SK-N-SH treated with all-trans-retinoic acid at 6 μM for 48 hours (cell line): ENCODE measurements at regions not wholly inside any gene's neighbourhood (a gene's known extent, or its start where the extent isn't known, plus 50 kb on each side); places are given as distances from the start of the nearest gene placed in this dataset.
A peak's percentile ranks its signal among the peaks of the same experiment; 100 is the strongest.

Experiments
- ATAC-seq: fragments of 200-7000 bp; cut with Tn5 transposase; 3 replicates; pipeline ENCODE4 v1.9.1; 2020; ENCODE audit warnings: mild to moderate bottlenecking, moderate library complexity
- ARNTL ChIP-seq: fragments of 450-650 bp; formaldehyde crosslinking; IDR thresholded peaks from 2 replicates; pipeline ENCODE4 v1.5.0; 2020; ENCODE audit warnings: low read depth, mild to moderate bottlenecking, moderate library complexity, borderline replicate concordance
- BACH2 ChIP-seq: fragments of 250-450 bp; sonication (Bioruptor Pico); IDR thresholded peaks from 2 replicates; pipeline ENCODE4 v1.9.0; 2021; ENCODE audit warnings: mild to moderate bottlenecking, borderline replicate concordance
- CSDC2 ChIP-seq: fragments of 250-450 bp; sonication (Bioruptor Pico); IDR thresholded peaks from 2 replicates; pipeline ENCODE4 v1.5.0; 2020; ENCODE audit warnings: mild to moderate bottlenecking, moderate library complexity
- ESRRG ChIP-seq: fragments of 250-450 bp; sonication (Bioruptor Pico); IDR thresholded peaks from 2 replicates; pipeline ENCODE4 v1.6.1; 2021; ENCODE audit warnings: mild to moderate bottlenecking
- ISL1 ChIP-seq: fragments of 250-450 bp; sonication (Bioruptor Pico); IDR thresholded peaks from 2 replicates; pipeline ENCODE4 v2.1.2; 2022; ENCODE audit warnings: mild to moderate bottlenecking, moderate library complexity
- OSR1 ChIP-seq: fragments of 250-450 bp; sonication (Bioruptor Pico); IDR thresholded peaks from 2 replicates; pipeline ENCODE4 v1.8.0; 2022; ENCODE audit warnings: moderate library complexity, mild to moderate bottlenecking, inconsistent platforms
- PPARA ChIP-seq: fragments of 250-450 bp; sonication (Bioruptor Pico); IDR thresholded peaks from 2 replicates; pipeline ENCODE4 v1.5.0; 2020; ENCODE audit warnings: mild to moderate bottlenecking, borderline replicate concordance
- RARB ChIP-seq: fragments of 250-450 bp; sonication (Bioruptor Pico); IDR thresholded peaks from 2 replicates; pipeline ENCODE4 v1.8.0; 2021; ENCODE audit warnings: mild to moderate bottlenecking, moderate library complexity
- SNAI2 ChIP-seq: fragments of 250-450 bp; sonication (Bioruptor Pico); IDR thresholded peaks from 2 replicates; pipeline ENCODE4 v1.5.0; 2020; ENCODE audit warnings: mild to moderate bottlenecking, moderate library complexity
- TCF4 ChIP-seq: fragments of 250-450 bp; sonication (Bioruptor Pico); IDR thresholded peaks from 2 replicates; pipeline ENCODE4 v1.8.0; 2021; ENCODE audit warnings: mild to moderate bottlenecking, moderate library complexity, borderline replicate concordance
- TOX ChIP-seq: fragments of 250-450 bp; sonication (Bioruptor Pico); IDR thresholded peaks from 2 replicates; pipeline ENCODE4 v1.8.0; 2021; ENCODE audit warnings: mild to moderate bottlenecking, moderate library complexity, borderline replicate concordance
- ZC3H10 ChIP-seq: fragments of 250-450 bp; sonication (Bioruptor Pico); IDR thresholded peaks from 2 replicates; pipeline ENCODE4 v1.5.1; 2021; ENCODE audit warnings: mild to moderate bottlenecking, moderate library complexity
- ZFP3 ChIP-seq: fragments of 250-450 bp; sonication (Bioruptor Pico); IDR thresholded peaks from 2 replicates; pipeline ENCODE4 v1.5.0; 2020; ENCODE audit warnings: mild to moderate bottlenecking, moderate library complexity
- ZFP30 ChIP-seq: fragments of 450-650 bp; formaldehyde crosslinking; IDR thresholded peaks from 2 replicates; pipeline ENCODE4 v1.5.0; 2022; ENCODE audit warnings: mild to moderate bottlenecking, moderate library complexity
- ZNF565 ChIP-seq: fragments of 450-650 bp; formaldehyde crosslinking; conservative IDR thresholded peaks from 2 replicates; pipeline ENCODE4 v1.5.0; 2020; ENCODE audit warnings: low read depth, mild to moderate bottlenecking, moderate library complexity
- ZNF70 ChIP-seq: fragments of 450-650 bp; formaldehyde crosslinking; IDR thresholded peaks from 2 replicates; pipeline ENCODE4 v1.5.0; 2020; ENCODE audit warnings: mild to moderate bottlenecking, moderate library complexity
- ZNF8 ChIP-seq: fragments of 450-650 bp; formaldehyde crosslinking; IDR thresholded peaks from 2 replicates; pipeline ENCODE4 v1.5.0; 2020; ENCODE audit warnings: mild to moderate bottlenecking, moderate library complexity
- TF ChIP-seq, protein P1 (sequence below): fragments of 250-450 bp; sonication (Bioruptor Pico); IDR thresholded peaks from 2 replicates; pipeline ENCODE4 v1.8.0; 2021; ENCODE audit warnings: low read depth, mild to moderate bottlenecking, moderate library complexity, borderline replicate concordance
- TF ChIP-seq, protein P2 (sequence below): fragments of 250-450 bp; sonication (Bioruptor Pico); IDR thresholded peaks from 2 replicates; pipeline ENCODE4 v1.5.0; 2020; ENCODE audit warnings: mild to moderate bottlenecking, moderate library complexity
- TF ChIP-seq, protein P3 (sequence below): fragments of 250-450 bp; sonication (Bioruptor Pico); IDR thresholded peaks from 2 replicates; pipeline ENCODE4 v1.5.1; 2021; ENCODE audit warnings: mild to moderate bottlenecking, moderate library complexity
- TF ChIP-seq, protein P4 (sequence below): fragments of 250-450 bp; sonication (Bioruptor Pico); IDR thresholded peaks from 2 replicates; pipeline ENCODE4 v1.8.0; 2020; ENCODE audit warnings: mild to moderate bottlenecking, moderate library complexity, borderline replicate concordance

DNA sequence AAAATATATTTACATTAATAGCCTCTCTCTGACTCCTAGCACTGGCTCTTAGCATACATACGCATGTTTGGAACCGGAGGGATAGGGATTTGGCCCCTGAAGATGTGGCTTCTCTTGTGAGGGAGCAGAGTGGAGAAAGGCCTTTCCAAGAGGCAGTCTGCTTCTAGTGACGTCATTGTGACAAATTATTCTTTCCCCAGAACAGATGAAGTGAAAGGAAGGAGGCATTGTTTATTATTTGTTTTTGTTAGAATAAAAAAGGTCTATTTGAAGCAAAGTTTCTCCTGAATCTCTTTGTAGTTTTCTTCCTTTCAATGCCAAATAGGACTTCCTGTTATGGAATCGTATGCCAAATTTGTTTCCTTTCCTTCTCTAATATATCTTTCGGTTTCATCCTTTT lies 361.6 kb downstream of the ICE1 start:
- no peak for ATAC-seq
- TF ChIP-seq BACH2 (CRISPR knock-in tag) (no peak), CSDC2 (CRISPR knock-in tag) (no peak), ZFP3 (CRISPR knock-in tag) (no peak), OSR1 (CRISPR knock-in tag) (no peak), ISL1 (no peak), TOX (CRISPR knock-in tag) (no peak), ESRRG (CRISPR knock-in tag) (no peak), PPARA (no peak), ZNF565 (CRISPR knock-in tag) (no peak), ZC3H10 (CRISPR knock-in tag) (no peak), ARNTL (no peak), SNAI2 (no peak)
- TF ChIP-seq, protein P1, sequence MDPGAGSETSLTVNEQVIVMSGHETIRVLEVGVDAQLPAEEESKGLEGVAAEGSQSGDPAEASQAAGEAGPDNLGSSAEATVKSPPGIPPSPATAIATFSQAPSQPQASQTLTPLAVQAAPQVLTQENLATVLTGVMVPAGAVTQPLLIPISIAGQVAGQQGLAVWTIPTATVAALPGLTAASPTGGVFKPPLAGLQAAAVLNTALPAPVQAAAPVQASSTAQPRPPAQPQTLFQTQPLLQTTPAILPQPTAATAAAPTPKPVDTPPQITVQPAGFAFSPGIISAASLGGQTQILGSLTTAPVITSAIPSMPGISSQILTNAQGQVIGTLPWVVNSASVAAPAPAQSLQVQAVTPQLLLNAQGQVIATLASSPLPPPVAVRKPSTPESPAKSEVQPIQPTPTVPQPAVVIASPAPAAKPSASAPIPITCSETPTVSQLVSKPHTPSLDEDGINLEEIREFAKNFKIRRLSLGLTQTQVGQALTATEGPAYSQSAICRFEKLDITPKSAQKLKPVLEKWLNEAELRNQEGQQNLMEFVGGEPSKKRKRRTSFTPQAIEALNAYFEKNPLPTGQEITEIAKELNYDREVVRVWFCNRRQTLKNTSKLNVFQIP (CRISPR knock-in tag) = no peak
- TF ChIP-seq, all 23 proteins: peak for 0

DNA sequence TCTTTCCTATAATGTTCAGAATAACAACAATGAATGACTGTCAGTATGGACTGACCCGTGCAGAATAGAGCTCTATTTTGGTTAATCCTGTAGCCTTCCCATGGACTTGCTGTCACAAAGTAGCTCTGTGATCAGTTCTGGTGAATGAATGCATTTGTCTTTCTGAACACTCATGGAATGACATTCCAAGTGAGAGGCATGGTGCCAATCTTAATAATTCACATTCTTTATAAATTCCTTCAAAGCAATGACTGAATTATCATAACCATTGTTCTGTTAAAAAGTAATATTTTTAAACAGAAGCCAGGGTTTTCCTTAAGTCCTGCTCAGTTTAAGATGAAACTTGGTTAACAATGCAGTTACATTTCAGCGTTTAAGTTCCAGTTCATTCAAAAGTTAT lies 360.5 kb downstream of the ICE1 start:
- TF ChIP-seq OSR1 (CRISPR knock-in tag) (no peak), PPARA (no peak), ISL1 (peak; percentile 42)
- no peak for ATAC-seq

DNA sequence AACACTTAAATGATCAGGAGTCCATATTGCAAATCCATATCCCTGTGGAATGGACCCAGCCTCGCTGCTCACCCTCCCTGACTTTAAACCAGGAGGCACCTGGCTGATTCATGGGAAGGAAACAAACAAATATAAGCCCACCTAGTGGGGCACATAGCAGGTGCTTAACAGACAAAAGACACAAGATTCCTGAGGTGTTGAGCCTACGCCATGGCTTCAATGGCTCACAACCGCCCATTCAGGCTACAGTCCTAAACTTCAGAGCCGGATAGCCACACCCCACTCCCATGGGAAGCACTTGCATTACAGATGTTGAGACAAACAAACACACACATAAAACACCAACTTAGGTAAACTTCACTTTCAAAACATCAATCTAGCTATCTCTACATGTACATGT lies 359.9 kb downstream of the ICE1 start:
- ATAC-seq = no peak
- TF ChIP-seq ZFP30 (CRISPR knock-in tag) (no peak), TCF4 (CRISPR knock-in tag) (no peak), BACH2 (CRISPR knock-in tag) (no peak), ISL1 (no peak), ZFP3 (CRISPR knock-in tag) (no peak), ZNF8 (no peak), ESRRG (CRISPR knock-in tag) (no peak), ZNF70 (CRISPR knock-in tag) (no peak), OSR1 (CRISPR knock-in tag) (no peak), RARB (CRISPR knock-in tag) (no peak), PPARA (no peak), TOX (CRISPR knock-in tag) (no peak)
- TF ChIP-seq, protein P2, sequence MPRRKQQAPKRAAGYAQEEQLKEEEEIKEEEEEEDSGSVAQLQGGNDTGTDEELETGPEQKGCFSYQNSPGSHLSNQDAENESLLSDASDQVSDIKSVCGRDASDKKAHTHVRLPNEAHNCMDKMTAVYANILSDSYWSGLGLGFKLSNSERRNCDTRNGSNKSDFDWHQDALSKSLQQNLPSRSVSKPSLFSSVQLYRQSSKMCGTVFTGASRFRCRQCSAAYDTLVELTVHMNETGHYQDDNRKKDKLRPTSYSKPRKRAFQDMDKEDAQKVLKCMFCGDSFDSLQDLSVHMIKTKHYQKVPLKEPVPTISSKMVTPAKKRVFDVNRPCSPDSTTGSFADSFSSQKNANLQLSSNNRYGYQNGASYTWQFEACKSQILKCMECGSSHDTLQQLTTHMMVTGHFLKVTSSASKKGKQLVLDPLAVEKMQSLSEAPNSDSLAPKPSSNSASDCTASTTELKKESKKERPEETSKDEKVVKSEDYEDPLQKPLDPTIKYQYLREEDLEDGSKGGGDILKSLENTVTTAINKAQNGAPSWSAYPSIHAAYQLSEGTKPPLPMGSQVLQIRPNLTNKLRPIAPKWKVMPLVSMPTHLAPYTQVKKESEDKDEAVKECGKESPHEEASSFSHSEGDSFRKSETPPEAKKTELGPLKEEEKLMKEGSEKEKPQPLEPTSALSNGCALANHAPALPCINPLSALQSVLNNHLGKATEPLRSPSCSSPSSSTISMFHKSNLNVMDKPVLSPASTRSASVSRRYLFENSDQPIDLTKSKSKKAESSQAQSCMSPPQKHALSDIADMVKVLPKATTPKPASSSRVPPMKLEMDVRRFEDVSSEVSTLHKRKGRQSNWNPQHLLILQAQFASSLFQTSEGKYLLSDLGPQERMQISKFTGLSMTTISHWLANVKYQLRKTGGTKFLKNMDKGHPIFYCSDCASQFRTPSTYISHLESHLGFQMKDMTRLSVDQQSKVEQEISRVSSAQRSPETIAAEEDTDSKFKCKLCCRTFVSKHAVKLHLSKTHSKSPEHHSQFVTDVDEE (CRISPR knock-in tag) = no peak
- TF ChIP-seq, protein P3, sequence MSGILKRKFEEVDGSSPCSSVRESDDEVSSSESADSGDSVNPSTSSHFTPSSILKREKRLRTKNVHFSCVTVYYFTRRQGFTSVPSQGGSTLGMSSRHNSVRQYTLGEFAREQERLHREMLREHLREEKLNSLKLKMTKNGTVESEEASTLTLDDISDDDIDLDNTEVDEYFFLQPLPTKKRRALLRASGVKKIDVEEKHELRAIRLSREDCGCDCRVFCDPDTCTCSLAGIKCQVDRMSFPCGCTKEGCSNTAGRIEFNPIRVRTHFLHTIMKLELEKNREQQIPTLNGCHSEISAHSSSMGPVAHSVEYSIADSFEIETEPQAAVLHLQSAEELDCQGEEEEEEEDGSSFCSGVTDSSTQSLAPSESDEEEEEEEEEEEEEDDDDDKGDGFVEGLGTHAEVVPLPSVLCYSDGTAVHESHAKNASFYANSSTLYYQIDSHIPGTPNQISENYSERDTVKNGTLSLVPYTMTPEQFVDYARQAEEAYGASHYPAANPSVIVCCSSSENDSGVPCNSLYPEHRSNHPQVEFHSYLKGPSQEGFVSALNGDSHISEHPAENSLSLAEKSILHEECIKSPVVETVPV (CRISPR knock-in tag) = no peak
- TF ChIP-seq, protein P4, sequence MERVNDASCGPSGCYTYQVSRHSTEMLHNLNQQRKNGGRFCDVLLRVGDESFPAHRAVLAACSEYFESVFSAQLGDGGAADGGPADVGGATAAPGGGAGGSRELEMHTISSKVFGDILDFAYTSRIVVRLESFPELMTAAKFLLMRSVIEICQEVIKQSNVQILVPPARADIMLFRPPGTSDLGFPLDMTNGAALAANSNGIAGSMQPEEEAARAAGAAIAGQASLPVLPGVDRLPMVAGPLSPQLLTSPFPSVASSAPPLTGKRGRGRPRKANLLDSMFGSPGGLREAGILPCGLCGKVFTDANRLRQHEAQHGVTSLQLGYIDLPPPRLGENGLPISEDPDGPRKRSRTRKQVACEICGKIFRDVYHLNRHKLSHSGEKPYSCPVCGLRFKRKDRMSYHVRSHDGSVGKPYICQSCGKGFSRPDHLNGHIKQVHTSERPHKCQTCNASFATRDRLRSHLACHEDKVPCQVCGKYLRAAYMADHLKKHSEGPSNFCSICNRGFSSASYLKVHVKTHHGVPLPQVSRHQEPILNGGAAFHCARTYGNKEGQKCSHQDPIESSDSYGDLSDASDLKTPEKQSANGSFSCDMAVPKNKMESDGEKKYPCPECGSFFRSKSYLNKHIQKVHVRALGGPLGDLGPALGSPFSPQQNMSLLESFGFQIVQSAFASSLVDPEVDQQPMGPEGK (CRISPR knock-in tag) = no peak
- TF ChIP-seq, protein P1 (CRISPR knock-in tag) = no peak
